SK-N-SH (cell line): ENCODE measurements at regions not wholly inside any gene's neighbourhood (a gene's known extent, or its start where the extent isn't known, plus 50 kb on each side); places are given as distances from the start of the nearest gene placed in this dataset.

Experiments used
- IRF3 ChIP-seq: fragments of 150-350 bp; IDR thresholded peaks from 2 replicates; pipeline ENCODE4 v1.6.1; 2016; ENCODE audit warnings: mild to moderate bottlenecking, low read depth, low read length
- MAX ChIP-seq: IDR thresholded peaks from 2 replicates; pipeline ENCODE4 v1.4.0; 2012; ENCODE audit warnings: low read depth
- POLR2AphosphoS5 ChIP-seq: IDR thresholded peaks from 2 replicates; pipeline ENCODE4 v1.6.1; 2012; ENCODE audit warnings: low read depth, low read length
- RFX5 ChIP-seq: IDR thresholded peaks from 2 replicates; pipeline ENCODE4 v1.6.1; 2012; ENCODE audit warnings: mild to moderate bottlenecking, improper control_type of control experiment, low read length
- TF ChIP-seq, protein P1 (sequence below): fragments of 200-600 bp; sonication (generic); IDR thresholded peaks from 2 replicates; pipeline ENCODE4 v1.6.1; 2017; ENCODE audit warnings: antibody characterized with exemption, mild to moderate bottlenecking, moderate library complexity

GRCh38 chr5:97400537-97400936 lies 217.5 kb upstream of the RIOK2 start:
- TF ChIP-seq, protein P1, sequence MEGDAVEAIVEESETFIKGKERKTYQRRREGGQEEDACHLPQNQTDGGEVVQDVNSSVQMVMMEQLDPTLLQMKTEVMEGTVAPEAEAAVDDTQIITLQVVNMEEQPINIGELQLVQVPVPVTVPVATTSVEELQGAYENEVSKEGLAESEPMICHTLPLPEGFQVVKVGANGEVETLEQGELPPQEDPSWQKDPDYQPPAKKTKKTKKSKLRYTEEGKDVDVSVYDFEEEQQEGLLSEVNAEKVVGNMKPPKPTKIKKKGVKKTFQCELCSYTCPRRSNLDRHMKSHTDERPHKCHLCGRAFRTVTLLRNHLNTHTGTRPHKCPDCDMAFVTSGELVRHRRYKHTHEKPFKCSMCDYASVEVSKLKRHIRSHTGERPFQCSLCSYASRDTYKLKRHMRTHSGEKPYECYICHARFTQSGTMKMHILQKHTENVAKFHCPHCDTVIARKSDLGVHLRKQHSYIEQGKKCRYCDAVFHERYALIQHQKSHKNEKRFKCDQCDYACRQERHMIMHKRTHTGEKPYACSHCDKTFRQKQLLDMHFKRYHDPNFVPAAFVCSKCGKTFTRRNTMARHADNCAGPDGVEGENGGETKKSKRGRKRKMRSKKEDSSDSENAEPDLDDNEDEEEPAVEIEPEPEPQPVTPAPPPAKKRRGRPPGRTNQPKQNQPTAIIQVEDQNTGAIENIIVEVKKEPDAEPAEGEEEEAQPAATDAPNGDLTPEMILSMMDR: no peak
- no peak for TF ChIP-seq POLR2AphosphoS5
- TF ChIP-seq RFX5: no peak
- no peak for TF ChIP-seq MAX
- no peak for TF ChIP-seq IRF3
